HepG2 (cell line): ENCODE measurements at regions not wholly inside any gene's neighbourhood (a gene's known extent, or its start where the extent isn't known, plus 50 kb on each side); places are given as distances from the start of the nearest gene placed in this dataset.
A peak's percentile ranks its signal among the peaks of the same experiment; 100 is the strongest.

Experiments
- ATAC-seq: fragments of 200-7000 bp; cut with Tn5 transposase; 3 replicates; pipeline ENCODE4 v1.9.1; 2020; ENCODE audit warnings: mild to moderate bottlenecking, moderate library complexity
- BruUV-seq: library from RNA; stranded (reverse); fragments of 400-500 nt; replicated peaks from 2 replicates; lab custom pipeline; 2021; lab: Mats Ljungman, UMichigan
- CTCF ChIA-PET: fragments of 300-600 bp; formaldehyde crosslinking; extraction: SDS; loops from one replicate; lab custom pipeline; 2021; ENCODE audit warnings: low total read pairs, inconsistent platforms, low intra/inter-chr PET ratio; lab: Yijun Ruan, JAX
- POLR2A ChIA-PET: fragments of 350-600 bp; sonication (Branson Sonifier 250); formaldehyde crosslinking; loops from one replicate; lab custom pipeline; 2020; ENCODE audit warnings: antibody characterized with exemption, inconsistent platforms; lab: Yijun Ruan, JAX
- DNase-seq: peaks from one replicate; pipeline ENCODE4 v3.0.0-alpha.2; 2015; ENCODE audit warnings: low spot score
- FAIRE-seq: peaks from 3 replicates; lab custom pipeline; 2011; peaks lifted over from hg19 to GRCh38; lab: Jason Lieb, UNC
- H2AFZ ChIP-seq: one replicate; pipeline ENCODE4 v1.6.1; 2011; ENCODE audit warnings: low read length, inconsistent platforms
- H3K27ac ChIP-seq: fragments of 300-600 bp; 3 replicates; pipeline ENCODE4 v1.8.0; 2011; ENCODE audit warnings: mixed run types, mild to moderate bottlenecking, mixed read lengths, low read length, inconsistent platforms; ENCODE audit not compliant: insufficient read depth; ENCODE audit errors: extremely low read length
- H3K27me3 ChIP-seq, 2 experiments: fragments of 200-600 bp in 1 of 2; 2 replicates in 1 of 2; 3 replicates in 1 of 2; pipeline versions ENCODE4 v1.6.0 to v1.8.0; 2011; ENCODE audit warnings: low read length in 2 of 2, mild to moderate bottlenecking in 2 of 2, moderate library complexity in 2 of 2, inconsistent platforms in 1 of 2; ENCODE audit not compliant: insufficient read depth in 2 of 2, control insufficient read depth in 1 of 2
- H3K36me3 ChIP-seq, 2 experiments: fragments of 200-600 bp in 1 of 2; replicated peaks in 1 of 2; 2 replicates in 1 of 2; 3 replicates in 1 of 2; pipeline versions ENCODE4 v1.5.1 to v1.8.0; 2011; ENCODE audit warnings: low read length in 2 of 2, inconsistent platforms in 1 of 2; ENCODE audit not compliant: insufficient read depth in 2 of 2, control insufficient read depth in 1 of 2
- H3K4me1 ChIP-seq: 2 replicates; pipeline ENCODE4 v1.5.1; 2012; ENCODE audit warnings: low read length, inconsistent platforms; ENCODE audit not compliant: insufficient read depth
- H3K4me2 ChIP-seq: 2 replicates; pipeline ENCODE4 v1.6.0; 2011; ENCODE audit warnings: low read depth, low read length, inconsistent platforms
- H3K4me3 ChIP-seq, 3 experiments: fragments of 200-600 bp in 1 of 3; sonication (generic), shearing (Covaris generic) in 1 of 3; replicated peaks in 1 of 3; 2 replicates each; pipeline ENCODE4 v1.5.1; 2011 to 2016; ENCODE audit warnings: low read length in 3 of 3, inconsistent platforms in 2 of 3, low read depth in 2 of 3, mild to moderate bottlenecking in 2 of 3, control low read depth in 1 of 3, mixed read lengths in 1 of 3; ENCODE audit not compliant: insufficient read depth in 1 of 3
- H3K79me2 ChIP-seq: one replicate; pipeline ENCODE4 v1.6.1; 2011; ENCODE audit warnings: low read length, inconsistent platforms; ENCODE audit not compliant: insufficient read depth
- H3K9ac ChIP-seq: 2 replicates; pipeline ENCODE4 v1.6.0; 2011; ENCODE audit warnings: mild to moderate bottlenecking, low read depth, low read length, inconsistent platforms; ENCODE audit not compliant: insufficient read depth
- H3K9me3 ChIP-seq: 2 replicates; pipeline ENCODE4 v1.5.1; 2012; ENCODE audit warnings: mild to moderate bottlenecking, low read length
- H4K20me1 ChIP-seq: 2 replicates; pipeline ENCODE4 v1.6.0; 2011; ENCODE audit warnings: inconsistent platforms, mild to moderate bottlenecking, low read length, moderate library complexity; ENCODE audit not compliant: insufficient read depth
- ARID3A ChIP-seq: IDR thresholded peaks from 2 replicates; pipeline ENCODE4 v1.6.1; 2012; ENCODE audit warnings: low read depth, low read length, improper control_type of control experiment
- CTCF ChIP-seq: sonication (generic); formaldehyde crosslinking; IDR thresholded peaks from 2 replicates; pipeline ENCODE4 v1.5.0; 2020; ENCODE audit warnings: mild to moderate bottlenecking, missing genetic modification reagents, moderate library complexity
- SMC3 ChIP-seq: IDR thresholded peaks from 2 replicates; pipeline ENCODE4 v1.6.1; 2011; ENCODE audit warnings: low read length, improper control_type of control experiment
- STAG1 ChIP-seq: sonication (generic); formaldehyde crosslinking; IDR thresholded peaks from 2 replicates; pipeline ENCODE4 v1.4.0; 2020; ENCODE audit warnings: missing genetic modification reagents
- ZBTB49 ChIP-seq: sonication (generic); formaldehyde crosslinking; IDR thresholded peaks from 2 replicates; pipeline ENCODE4 v1.4.0; 2020; ENCODE audit warnings: missing genetic modification reagents, borderline replicate concordance
- WGBS: methylation state at CpG from one replicate; pipeline ENCODE4 v1.1.6; 2017; ENCODE audit warnings: low lambda C conversion rate; 5-methylcytosine and 5-hydroxymethylcytosine counted together
- in situ Hi-C: cut with HindIII; loops from 2 replicates; pipeline ENCODE4 v1.10.0; 2017; ENCODE audit warnings: low pct_unique_long_range_greater_than_20kb; ENCODE audit not compliant: extremely low pct_ligation_motif_present
- intact Hi-C: fragments of 100-400 bp; cut with micrococcal nuclease; formaldehyde crosslinking; loops from one replicate; pipeline ENCODE4 v1.10.0; 2022; ENCODE audit not compliant: unreplicated experiment

GRCh38 chr18:43587538-43588153, 310.4 kb upstream of the SYT4 start:
- H3K27ac ChIP-seq = no peak overlapping the region
- H3K4me3 ChIP-seq = no peak overlapping the region
- H2AFZ ChIP-seq = no peak overlapping the region
- no peaks in the 10 kb centered on the region for H3K36me3 ChIP-seq
- no peak overlapping the region for H3K9ac ChIP-seq
- H3K27me3 ChIP-seq = no peaks in the 10 kb centered on the region
- TF ChIP-seq CTCF (CRISPR knock-in tag) (peak; percentile 59), ZBTB49 (no peak), STAG1 (peak; percentile 13; the same call in 1 of the 2 replicates), SMC3 (peak; percentile 50), ARID3A (peak; percentile 81)
- TF ChIP-seq, all 625 proteins: peak for 4
- no peaks in the 10 kb centered on the region for H3K9me3 ChIP-seq
- ChIA-PET CTCF (interaction anchor here (3.5 kb wide), 1 partner anchor 17 kb away, joined by 26 read pairs; no protein-coding TSS in a partner anchor), POLR2A (interaction anchor here (1.0 kb wide), 1 partner anchor 1473 kb away, joined by 3 read pairs; no protein-coding TSS in a partner anchor)
- H4K20me1 ChIP-seq = no peaks in the 10 kb centered on the region
- no peak overlapping the region for H3K4me2 ChIP-seq
- intact Hi-C loops (loop anchor here (1.0 to 10.0 kb wide), 2 partner anchors 16 to 1473 kb away; no protein-coding TSS in a partner anchor), in situ Hi-C loops (loop anchor here (25.0 kb wide), 1 partner anchor 1300 kb away; no protein-coding TSS in a partner anchor)
- no peaks in the 10 kb centered on the region for H3K4me1 ChIP-seq
- WGBS = 0% methylated on average over 1 of the region's 1 CpG
- no peaks in the 10 kb centered on the region for H3K79me2 ChIP-seq
- peak; percentile 51 for FAIRE-seq
- ATAC-seq = peak; percentile 67
- DNase-seq = peak; percentile 25
- BruUV-seq = no TSS peak
